HEK293 (cell line): ENCODE measurements at regions not wholly inside any gene's neighbourhood (a gene's known extent, or its start where the extent isn't known, plus 50 kb on each side); places are given as distances from the start of the nearest gene placed in this dataset.

Experiments used
- CTCF ChIP-seq: fragments of 450-650 bp; formaldehyde crosslinking; IDR thresholded peaks from 2 replicates; pipeline ENCODE4 v1.5.1; 2016; ENCODE audit warnings: missing biosample characterization, missing genetic modification characterization
- PATZ1 ChIP-seq: fragments of 450-650 bp; formaldehyde crosslinking; IDR thresholded peaks from 2 replicates; pipeline ENCODE4 v1.5.1; 2016; ENCODE audit warnings: missing biosample characterization, missing genetic modification characterization

DNA sequence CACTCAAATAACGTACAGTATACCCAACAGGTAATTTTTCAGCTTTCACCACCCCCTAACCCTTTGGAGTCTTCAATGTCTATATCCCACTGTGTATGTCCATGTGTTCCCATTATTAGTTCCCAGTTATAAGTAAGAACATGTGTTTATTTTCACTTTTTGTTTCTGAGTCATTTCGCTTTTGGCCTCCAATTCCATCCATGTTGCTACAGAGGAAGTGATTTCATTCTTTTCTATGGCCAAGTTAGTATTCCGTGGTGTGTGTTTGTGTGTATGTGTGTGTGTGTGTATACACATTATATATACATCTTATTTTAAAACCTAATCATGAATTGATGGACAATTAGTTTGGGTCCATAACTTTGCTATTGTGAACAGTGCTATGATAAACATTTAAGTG is 464.4 kb downstream of the CMPK2 start:
- TF ChIP-seq CTCF (no peak), PATZ1 (tag by site-specific recombination) (no peak)
